ENCODE measurements at regions not wholly inside any gene's neighbourhood (a gene's known extent, or its start where the extent isn't known, plus 50 kb on each side); places are given as distances from the start of the nearest gene placed in this dataset.

GRCh38 chr9:22389271-22389670, 57.4 kb upstream of the DMRTA1 start:
- no peak for DNase-seq (ENCODE audit: low read depth in 4 of 4, low spot score in 3 of 4)

GRCh38 chr9:22392523-22392922, 54.1 kb upstream of the DMRTA1 start:
- DNase-seq (ENCODE audit: low read depth in 4 of 4, low spot score in 3 of 4), result no peak

- no peak for DNase-seq (ENCODE audit: low read depth in 4 of 4, low spot score in 3 of 4)
Measured at GRCh38 chr9:22395687-22396141, 50.9 kb upstream of the DMRTA1 start.

Data from right renal pelvis (tissue), 4 donors.